ENCODE measurements at regions not wholly inside any gene's neighbourhood (a gene's known extent, or its start where the extent isn't known, plus 50 kb on each side); places are given as distances from the start of the nearest gene placed in this dataset.

DNA sequence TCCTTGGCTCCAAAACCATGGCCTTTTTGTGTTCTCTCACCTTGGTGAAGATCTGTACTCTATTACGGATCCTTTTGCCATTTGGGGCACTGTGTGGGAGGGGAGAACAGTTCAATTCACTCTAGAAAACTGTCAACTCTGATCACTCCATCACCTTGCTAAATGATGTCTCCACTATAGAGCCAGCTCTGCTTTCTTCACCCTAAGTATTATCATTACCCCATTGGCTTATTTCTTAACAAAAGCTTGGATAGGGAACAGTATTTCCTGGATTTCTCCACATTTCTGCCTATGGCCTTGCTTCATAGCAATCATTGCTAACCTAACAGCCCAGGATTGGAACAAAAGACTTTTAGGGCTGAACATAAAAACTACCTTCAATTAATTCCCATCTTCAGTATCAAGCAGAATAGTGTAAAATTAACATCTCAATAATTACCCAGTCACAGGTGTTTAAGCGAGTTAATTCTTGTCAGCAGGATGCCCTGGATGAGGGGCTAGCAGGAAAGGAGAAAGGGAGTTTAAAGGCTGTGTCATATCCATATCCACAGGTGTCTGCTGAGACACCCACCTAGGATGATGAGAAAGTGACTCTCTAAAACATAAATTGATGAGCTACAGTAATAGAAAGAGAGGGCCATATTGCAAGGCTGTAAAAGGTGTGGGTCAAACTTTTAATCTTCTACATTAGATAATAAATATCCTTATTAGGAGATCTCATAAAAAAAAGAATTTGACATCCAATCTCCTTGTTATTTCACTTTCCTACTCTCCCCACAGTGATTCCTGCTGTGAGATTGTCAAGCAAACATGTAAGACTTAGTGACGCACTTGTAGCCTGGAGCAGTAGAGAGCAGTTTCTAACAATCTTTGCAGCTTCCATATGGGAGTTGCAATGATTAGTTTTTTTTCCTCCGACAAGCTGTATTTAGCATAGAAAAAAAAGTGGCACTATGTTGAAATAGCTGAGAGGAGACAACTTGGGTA lies 589.5 kb upstream of the NXPH2 start:
- Mint-ChIP-seq H3K4me3 (no peak overlapping the region), H3K36me3 (ENCODE audit: insufficient read depth in 2 of 2) (peaks cover 0 to 1% of the 10 kb centered on the region in 2 donors), H3K9me3 (peaks cover 0 to 7% of the 10 kb centered on the region in 2 donors), H3K27ac (no peak overlapping the region), H3K4me1 (ENCODE audit: low read depth) (no peaks in the 10 kb centered on the region), H3K27me3 (ENCODE audit: low read depth) (no peaks in the 10 kb centered on the region)
- ATAC-seq (replicated peaks in 1 of 2) (no peak), DNase-seq (no peak)

DNA sequence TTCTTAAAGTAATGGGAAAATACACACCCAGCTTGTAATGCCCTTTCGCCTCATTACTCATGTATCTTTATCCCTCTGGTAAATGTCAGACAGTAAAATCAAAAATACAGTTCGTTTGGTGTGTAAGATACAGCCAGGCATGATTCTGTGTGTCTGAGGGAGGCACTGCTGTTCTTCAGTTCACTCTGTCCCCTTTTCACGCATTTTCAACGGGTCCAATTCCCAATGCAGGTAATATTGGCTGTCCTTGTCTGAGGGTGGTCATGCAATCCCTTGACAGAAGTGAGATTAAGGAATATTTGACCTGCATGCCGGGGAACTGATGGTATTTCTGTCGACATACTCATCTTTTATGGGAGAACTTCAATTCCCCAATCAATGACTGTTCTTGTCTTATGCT lies 587.2 kb upstream of the NXPH2 start:
- H3K36me3 Mint-ChIP-seq (ENCODE audit: insufficient read depth in 2 of 2): peaks cover 0 to 1% of the 10 kb centered on the region in 2 donors
- H3K9me3 Mint-ChIP-seq: peaks cover 4 to 11% of the 10 kb centered on the region in 2 donors
- H3K4me1 Mint-ChIP-seq (ENCODE audit: low read depth): no peaks in the 10 kb centered on the region
- H3K4me3 Mint-ChIP-seq: no peak overlapping the region
- H3K27me3 Mint-ChIP-seq (ENCODE audit: low read depth): no peaks in the 10 kb centered on the region
- ATAC-seq (replicated peaks in 1 of 2): no peak
- no peak for DNase-seq
- no peak overlapping the region for H3K27ac Mint-ChIP-seq

DNA sequence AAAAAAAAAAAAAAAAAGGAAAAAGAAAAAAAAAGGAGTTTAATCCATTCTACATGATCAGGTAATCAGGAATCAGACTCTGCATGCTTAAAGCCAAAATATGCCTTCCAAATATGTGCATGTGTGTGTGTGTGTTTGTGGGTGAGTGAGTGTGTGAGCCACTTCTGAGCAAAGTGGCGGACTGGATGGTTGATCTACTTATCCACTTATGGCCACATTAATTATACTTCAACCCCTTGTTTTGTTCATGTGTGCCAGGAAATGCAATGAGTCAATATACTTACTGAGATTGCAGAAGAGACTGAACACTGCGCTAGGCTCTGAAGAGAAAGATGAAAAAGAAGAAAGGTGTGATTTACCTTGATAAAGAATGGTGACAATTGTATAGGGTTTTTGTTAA lies 586.5 kb upstream of the NXPH2 start:
- DNase-seq (no peak), ATAC-seq (replicated peaks in 1 of 2) (no peak)
- Mint-ChIP-seq H3K9me3 (peaks cover 6 to 11% of the 10 kb centered on the region in 2 donors), H3K4me3 (no peak overlapping the region), H3K4me1 (ENCODE audit: low read depth) (no peaks in the 10 kb centered on the region), H3K27ac (no peak overlapping the region), H3K27me3 (ENCODE audit: low read depth) (no peaks in the 10 kb centered on the region), H3K36me3 (ENCODE audit: insufficient read depth in 2 of 2) (peaks cover 0 to 1% of the 10 kb centered on the region in 2 donors)

DNA sequence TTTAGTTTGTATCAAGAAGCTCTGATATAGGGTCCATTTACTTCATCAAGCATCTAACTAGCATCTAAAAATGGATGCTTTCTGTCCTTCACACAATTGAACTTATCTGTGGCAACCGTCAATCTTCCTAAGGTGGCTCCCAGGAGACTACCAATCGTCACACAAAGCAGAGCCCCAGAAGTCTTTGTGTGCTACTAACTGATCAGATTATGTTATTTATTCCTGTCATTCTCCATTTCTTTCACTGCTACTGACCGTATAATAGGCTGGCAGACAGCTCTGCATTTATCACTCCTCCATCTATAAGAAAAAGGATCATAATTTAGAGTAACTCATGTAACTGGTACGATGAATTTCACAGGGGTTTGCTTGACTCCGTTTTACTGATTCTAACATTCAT lies 585.0 kb upstream of the NXPH2 start:
- DNase-seq (no peak), ATAC-seq (replicated peaks in 1 of 2) (no peak)
- H3K36me3 Mint-ChIP-seq (ENCODE audit: insufficient read depth in 2 of 2): peaks cover 0 to 1% of the 10 kb centered on the region in 2 donors
- H3K4me3 Mint-ChIP-seq: no peak overlapping the region
- no peak overlapping the region for H3K27ac Mint-ChIP-seq
- H3K9me3 Mint-ChIP-seq: peaks cover 6 to 9% of the 10 kb centered on the region in 2 donors
- H3K27me3 Mint-ChIP-seq (ENCODE audit: low read depth): no peaks in the 10 kb centered on the region
- no peaks in the 10 kb centered on the region for H3K4me1 Mint-ChIP-seq (ENCODE audit: low read depth)

DNA sequence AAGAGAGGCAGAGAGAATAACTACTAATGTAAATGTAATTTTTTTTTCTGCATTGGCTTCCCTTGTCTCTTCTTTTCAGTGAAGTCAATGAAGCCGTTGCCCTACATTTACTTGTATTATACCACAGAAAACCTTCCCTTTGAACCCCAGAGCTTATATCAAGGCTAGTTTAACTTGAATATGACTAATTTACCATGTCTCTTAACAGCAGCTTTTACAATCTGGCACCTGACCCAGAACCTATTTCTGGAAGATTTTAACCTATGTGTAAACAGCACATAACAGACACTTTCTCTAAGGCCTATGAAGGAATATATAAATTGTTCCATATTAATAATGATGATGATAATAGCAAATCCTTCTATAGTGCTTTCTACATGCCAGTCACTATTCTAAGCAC lies 580.5 kb upstream of the NXPH2 start:
- H3K27me3 Mint-ChIP-seq (ENCODE audit: low read depth): no peaks in the 10 kb centered on the region
- DNase-seq: no peak
- H3K27ac Mint-ChIP-seq: no peak overlapping the region
- no peak overlapping the region for H3K4me3 Mint-ChIP-seq
- H3K9me3 Mint-ChIP-seq: peaks cover 7 to 8% of the 10 kb centered on the region in 2 donors
- no peaks in the 10 kb centered on the region for H3K36me3 Mint-ChIP-seq (ENCODE audit: insufficient read depth in 2 of 2)
- no peak for ATAC-seq (replicated peaks in 1 of 2)
- no peaks in the 10 kb centered on the region for H3K4me1 Mint-ChIP-seq (ENCODE audit: low read depth)

DNA sequence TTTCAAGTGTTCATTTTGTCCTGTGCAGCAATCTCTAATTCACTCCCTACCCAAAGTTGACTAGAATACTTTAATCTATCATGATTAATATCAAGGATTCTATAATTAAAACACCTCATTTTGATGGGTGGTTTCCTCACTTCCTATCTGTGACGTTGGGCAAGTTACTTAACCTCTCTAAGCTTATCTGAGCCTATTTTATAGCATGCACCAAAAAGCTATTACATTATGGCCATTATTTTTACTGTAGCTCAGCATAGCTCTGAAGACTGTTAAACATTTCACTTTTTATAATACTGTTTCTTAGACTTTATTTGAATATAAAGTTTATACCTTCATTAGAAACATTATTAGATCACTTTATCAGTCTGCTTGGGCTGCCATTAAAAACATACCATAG lies 579.6 kb upstream of the NXPH2 start:
- no peak for ATAC-seq (replicated peaks in 1 of 2)
- Mint-ChIP-seq H3K9me3 (peaks cover 7 to 8% of the 10 kb centered on the region in 2 donors), H3K27me3 (ENCODE audit: low read depth) (no peaks in the 10 kb centered on the region), H3K27ac (no peak overlapping the region), H3K4me1 (ENCODE audit: low read depth) (no peaks in the 10 kb centered on the region), H3K4me3 (no peak overlapping the region), H3K36me3 (ENCODE audit: insufficient read depth in 2 of 2) (no peaks in the 10 kb centered on the region)
- no peak for DNase-seq

DNA sequence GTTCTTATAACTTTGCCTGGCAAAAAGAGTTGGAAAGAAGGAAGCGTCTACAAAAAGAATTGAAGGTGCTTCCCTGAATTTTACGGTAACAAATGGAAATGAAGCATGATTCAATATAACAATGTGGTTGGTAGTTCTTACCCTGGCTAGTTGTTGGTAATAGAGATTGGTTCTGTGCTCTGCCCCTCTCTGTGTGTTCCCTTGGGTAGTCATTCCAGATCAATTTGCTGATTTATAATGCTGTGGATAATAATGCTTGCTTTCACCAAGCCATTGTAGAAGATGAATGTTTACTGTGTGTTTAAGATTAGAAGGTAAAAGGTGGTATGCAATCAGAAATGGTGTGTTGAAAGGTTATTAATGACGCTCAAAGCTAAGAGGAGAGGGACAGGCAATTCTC lies 577.8 kb upstream of the NXPH2 start:
- DNase-seq (no peak), ATAC-seq (replicated peaks in 1 of 2) (no peak)
- H3K4me1 Mint-ChIP-seq (ENCODE audit: low read depth): no peaks in the 10 kb centered on the region
- H3K27ac Mint-ChIP-seq: no peak overlapping the region
- H3K36me3 Mint-ChIP-seq (ENCODE audit: insufficient read depth in 2 of 2): peaks cover 4 to 5% of the 10 kb centered on the region in 2 donors
- H3K4me3 Mint-ChIP-seq: no peak overlapping the region
- H3K9me3 Mint-ChIP-seq: peaks cover 11 to 15% of the 10 kb centered on the region in 2 donors
- no peaks in the 10 kb centered on the region for H3K27me3 Mint-ChIP-seq (ENCODE audit: low read depth)

DNA sequence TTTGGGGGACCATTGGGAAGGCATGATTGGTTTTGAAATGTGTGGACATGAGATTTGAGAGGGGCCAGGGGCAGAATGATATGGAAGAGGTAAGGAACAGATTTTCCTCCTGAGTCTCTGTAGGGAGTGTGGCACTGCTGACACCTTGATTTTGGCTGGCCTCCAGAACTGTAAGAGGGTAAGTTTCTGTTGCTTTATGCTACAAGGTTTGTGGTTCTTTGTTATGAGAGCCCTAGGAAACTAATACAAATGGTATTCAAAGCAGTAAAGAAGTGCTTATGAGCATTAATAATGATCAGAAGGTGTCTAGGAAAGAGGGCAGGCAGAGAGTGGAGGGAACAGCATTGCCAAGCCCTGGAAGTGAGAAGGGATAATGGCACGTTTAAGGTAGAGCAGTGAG lies 574.3 kb upstream of the NXPH2 start:
- Mint-ChIP-seq H3K27me3 (ENCODE audit: low read depth) (no peaks in the 10 kb centered on the region), H3K9me3 (peaks cover 17% of the 10 kb centered on the region in 2 donors), H3K27ac (no peak overlapping the region), H3K36me3 (ENCODE audit: insufficient read depth in 2 of 2) (peaks cover 4 to 7% of the 10 kb centered on the region in 2 donors), H3K4me3 (no peak overlapping the region), H3K4me1 (ENCODE audit: low read depth) (no peaks in the 10 kb centered on the region)
- ATAC-seq (replicated peaks in 1 of 2) (no peak), DNase-seq (no peak)

DNA sequence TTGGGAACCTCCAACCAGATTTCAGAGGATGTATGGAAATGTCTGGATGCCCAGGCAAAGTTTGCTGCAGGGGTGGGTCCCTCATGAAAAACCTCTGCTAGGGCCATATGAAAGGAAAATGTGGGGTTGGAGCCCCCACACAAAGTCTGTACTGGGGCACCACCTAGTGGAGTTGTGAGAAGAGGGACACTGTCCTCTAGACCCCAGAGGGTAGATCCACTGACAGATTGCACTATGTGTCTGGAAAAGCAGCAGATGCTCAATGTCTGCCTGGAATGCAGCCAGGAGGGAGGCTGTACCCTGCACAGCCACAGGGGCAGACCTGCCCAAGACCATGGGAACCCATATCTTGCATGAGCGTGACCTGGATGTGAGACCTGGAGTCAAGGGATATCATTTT lies 573.7 kb upstream of the NXPH2 start:
- H3K4me3 Mint-ChIP-seq: no peak overlapping the region
- H3K27ac Mint-ChIP-seq: no peak overlapping the region
- peaks cover 21% of the 10 kb centered on the region in 2 donors for H3K9me3 Mint-ChIP-seq
- no peak for ATAC-seq (replicated peaks in 1 of 2)
- H3K4me1 Mint-ChIP-seq (ENCODE audit: low read depth): no peaks in the 10 kb centered on the region
- H3K36me3 Mint-ChIP-seq (ENCODE audit: insufficient read depth in 2 of 2): peaks cover 4 to 7% of the 10 kb centered on the region in 2 donors
- DNase-seq: no peak
- no peaks in the 10 kb centered on the region for H3K27me3 Mint-ChIP-seq (ENCODE audit: low read depth)

DNA sequence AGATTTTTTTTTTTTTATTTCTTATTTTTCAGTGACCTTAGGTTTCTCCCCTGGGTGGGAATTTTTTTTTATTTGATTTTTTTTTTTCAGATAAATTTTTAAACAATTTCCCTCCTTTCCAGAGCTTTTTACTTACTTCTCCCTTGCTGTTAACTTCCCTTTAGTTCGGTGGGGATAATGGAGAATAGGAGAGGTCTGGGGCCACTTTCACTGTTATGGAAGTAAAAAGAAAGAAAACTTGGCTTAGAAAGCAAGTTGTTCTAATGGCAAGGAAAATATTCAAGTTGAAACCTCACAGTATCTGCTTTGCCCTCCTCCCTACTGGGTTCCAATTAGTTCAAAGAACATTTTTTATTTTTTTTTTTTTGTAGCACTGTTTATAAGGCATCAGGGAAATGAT lies 537.1 kb upstream of the NXPH2 start:
- no peaks in the 10 kb centered on the region for H3K36me3 Mint-ChIP-seq (ENCODE audit: insufficient read depth in 2 of 2)
- ATAC-seq (replicated peaks in 1 of 2) (no peak), DNase-seq (no peak)
- no peak overlapping the region for H3K4me3 Mint-ChIP-seq
- peaks cover 5 to 6% of the 10 kb centered on the region in 2 donors for H3K9me3 Mint-ChIP-seq
- H3K4me1 Mint-ChIP-seq (ENCODE audit: low read depth): no peaks in the 10 kb centered on the region
- H3K27me3 Mint-ChIP-seq (ENCODE audit: low read depth): no peaks in the 10 kb centered on the region
- no peak overlapping the region for H3K27ac Mint-ChIP-seq

DNA sequence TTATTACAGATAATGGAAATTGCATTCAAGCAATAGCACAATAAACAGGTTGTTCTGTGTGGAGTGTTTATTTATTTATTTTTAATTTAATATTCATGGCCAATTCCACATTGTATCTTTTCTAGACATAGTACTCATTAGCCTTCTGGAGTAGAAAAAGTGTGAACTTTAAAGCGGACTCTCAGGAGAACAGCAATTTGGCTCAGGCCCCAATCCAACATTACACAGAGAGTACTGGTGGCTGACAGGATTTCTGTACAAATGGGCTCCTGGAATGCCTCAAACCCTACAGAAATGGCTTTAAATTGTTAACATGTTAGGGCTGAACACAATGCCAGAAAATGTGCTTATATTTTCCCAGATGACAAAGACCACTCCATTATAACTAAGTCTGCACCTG lies 533.9 kb upstream of the NXPH2 start:
- H3K27me3 Mint-ChIP-seq (ENCODE audit: low read depth): no peaks in the 10 kb centered on the region
- H3K27ac Mint-ChIP-seq: no peak overlapping the region
- peaks cover 4 to 7% of the 10 kb centered on the region in 2 donors for H3K9me3 Mint-ChIP-seq
- no peaks in the 10 kb centered on the region for H3K4me1 Mint-ChIP-seq (ENCODE audit: low read depth)
- no peaks in the 10 kb centered on the region for H3K36me3 Mint-ChIP-seq (ENCODE audit: insufficient read depth in 2 of 2)
- ATAC-seq (replicated peaks in 1 of 2) (no peak), DNase-seq (no peak)
- no peak overlapping the region for H3K4me3 Mint-ChIP-seq

DNA sequence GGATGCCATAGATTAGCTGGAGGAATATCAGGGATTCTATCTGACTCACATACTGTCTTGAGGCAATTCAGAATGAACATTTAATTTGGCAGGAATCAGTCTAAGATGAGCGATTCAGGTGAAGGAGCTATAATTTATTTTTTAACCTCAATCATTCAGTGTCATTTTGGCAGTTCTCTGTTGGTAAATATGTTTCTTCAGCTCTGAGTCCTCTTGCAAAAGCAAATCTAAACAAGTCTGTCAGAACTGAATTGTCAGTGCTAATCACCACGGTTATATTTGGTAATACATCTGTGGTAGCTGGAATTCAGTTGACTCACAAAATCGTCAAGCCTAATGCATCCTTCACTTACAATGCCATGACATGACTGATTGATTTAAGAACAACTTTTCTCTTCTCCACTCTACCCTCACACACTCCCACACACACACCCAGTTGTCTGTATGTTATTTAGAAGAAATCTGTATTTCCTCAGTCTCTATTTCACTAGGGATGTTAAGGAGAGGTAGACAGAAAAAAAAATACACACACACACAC lies 516.6 kb upstream of the NXPH2 start:
- no peak overlapping the region for H3K27ac Mint-ChIP-seq
- ATAC-seq (replicated peaks in 1 of 2) (no peak), DNase-seq (no peak)
- peaks cover 8 to 14% of the 10 kb centered on the region in 2 donors for H3K9me3 Mint-ChIP-seq
- H3K4me1 Mint-ChIP-seq (ENCODE audit: low read depth): no peaks in the 10 kb centered on the region
- no peaks in the 10 kb centered on the region for H3K27me3 Mint-ChIP-seq (ENCODE audit: low read depth)
- H3K36me3 Mint-ChIP-seq (ENCODE audit: insufficient read depth in 2 of 2): no peaks in the 10 kb centered on the region
- no peak overlapping the region for H3K4me3 Mint-ChIP-seq

DNA sequence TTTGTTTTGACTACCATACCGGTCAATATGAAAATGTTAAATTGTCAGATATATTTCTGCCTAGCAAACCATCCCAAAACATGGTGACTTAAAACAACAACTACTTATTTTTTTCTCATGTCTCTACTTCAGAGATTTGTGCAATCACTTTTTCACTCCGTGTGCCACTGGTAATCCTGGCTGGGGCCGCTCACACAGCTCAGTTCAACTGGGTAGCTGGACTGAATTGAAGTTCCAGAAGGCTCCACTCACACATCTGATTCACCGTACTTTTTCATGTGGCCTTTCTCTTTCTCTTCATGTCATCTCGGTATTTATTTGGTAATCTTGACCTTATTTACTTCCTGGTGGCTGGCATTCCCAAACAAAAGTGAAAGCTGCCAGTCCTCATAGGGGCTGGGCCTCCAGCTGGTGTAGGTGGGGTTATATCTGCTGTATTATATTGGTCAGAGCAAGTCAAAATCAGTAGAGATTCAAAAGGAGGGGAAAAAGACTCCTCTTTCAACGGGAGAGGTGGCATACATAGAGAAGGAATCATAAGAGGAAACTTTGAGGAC lies 513.9 kb upstream of the NXPH2 start:
- peaks cover 11 to 17% of the 10 kb centered on the region in 2 donors for H3K9me3 Mint-ChIP-seq
- no peaks in the 10 kb centered on the region for H3K27me3 Mint-ChIP-seq (ENCODE audit: low read depth)
- H3K36me3 Mint-ChIP-seq (ENCODE audit: insufficient read depth in 2 of 2): no peaks in the 10 kb centered on the region
- ATAC-seq (replicated peaks in 1 of 2): no peak
- no peak overlapping the region for H3K4me3 Mint-ChIP-seq
- no peaks in the 10 kb centered on the region for H3K4me1 Mint-ChIP-seq (ENCODE audit: low read depth)
- no peak for DNase-seq
- H3K27ac Mint-ChIP-seq: no peak overlapping the region
